ENCODE measurements at regions not wholly inside any gene's neighbourhood (a gene's known extent, or its start where the extent isn't known, plus 50 kb on each side); places are given as distances from the start of the nearest gene placed in this dataset.

DNA sequence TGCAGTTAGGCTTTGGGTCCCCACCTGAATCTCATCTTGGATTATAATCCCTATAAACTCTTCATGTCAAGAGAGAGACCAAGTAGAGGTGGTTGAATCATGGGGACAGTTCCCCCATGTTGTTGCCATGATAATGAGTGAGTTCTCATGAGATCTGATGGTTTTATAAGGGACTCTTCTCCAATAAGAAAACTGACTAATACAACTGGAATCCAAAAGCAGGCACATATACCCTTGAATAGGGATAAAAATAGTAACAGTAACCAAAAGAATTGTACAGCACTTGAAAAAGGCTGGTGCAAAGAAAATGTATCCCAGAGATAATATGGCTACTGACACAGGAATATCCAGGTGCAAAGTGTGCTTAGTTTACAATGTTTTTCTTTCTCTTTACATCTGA is 351.5 kb upstream of the MAD2L1 start:
- H3K4me1 ChIP-seq (ENCODE audit: control insufficient read depth in 1 of 2, extremely low read depth in 1 of 2, insufficient read depth in 2 of 2, low read length in 2 of 2) = no peaks in the 10 kb centered on the region
- no peak for ATAC-seq (replicated peaks in 1 of 4)
- H3K36me3 ChIP-seq (ENCODE audit: control insufficient read depth in 2 of 2, extremely low read depth in 1 of 2, insufficient read depth in 1 of 2, low read length in 1 of 2) = no peaks in the 10 kb centered on the region
- H3K27ac ChIP-seq (ENCODE audit: low read length) = no peak overlapping the region
- DNase-seq = no peak
- Mint-ChIP-seq H3K4me1 (no peaks in the 10 kb centered on the region), H3K4me3 (no peak overlapping the region), H3K27me3 (no peaks in the 10 kb centered on the region), H3K9me3 (peaks cover 11 to 13% (median 13%) of the 10 kb centered on the region in 3 donors), H3K27ac (no peak overlapping the region), H3K36me3 (no peaks in the 10 kb centered on the region)
- H3K4me3 ChIP-seq (ENCODE audit: control insufficient read depth in 1 of 2, extremely low read depth in 1 of 2, low read length in 1 of 2) = no peak overlapping the region
- POLR2A ChIA-PET = no interaction called here
- H3K9me3 ChIP-seq = no peaks in the 10 kb centered on the region
- no peaks in the 10 kb centered on the region for H3K27me3 ChIP-seq (replicated peaks in 1 of 2; ENCODE audit: control insufficient read depth in 2 of 2, extremely low read depth in 1 of 2, insufficient read depth in 2 of 2, low read length in 1 of 2)
- CTCF ChIA-PET = no interaction called here

DNA sequence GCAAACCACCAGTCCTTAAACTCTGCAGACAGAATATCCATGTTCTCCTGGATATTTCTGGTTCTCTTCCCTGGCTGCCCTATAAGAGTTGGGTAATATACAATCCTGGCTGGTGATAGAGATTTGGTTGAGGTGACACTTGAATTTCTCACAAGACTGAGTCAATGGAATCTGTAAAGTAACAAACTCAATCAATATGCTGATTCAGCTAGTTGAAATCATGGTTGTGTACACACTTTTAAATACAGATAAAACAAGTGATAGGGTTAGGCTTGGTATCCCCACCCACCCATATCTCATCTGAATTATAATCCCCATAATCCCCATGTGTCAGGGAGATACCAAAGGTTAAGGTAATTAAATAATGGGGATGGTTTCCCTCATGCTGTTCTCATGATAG is 349.2 kb upstream of the MAD2L1 start:
- ChIA-PET POLR2A (no interaction called here), CTCF (no interaction called here)
- H3K4me1 Mint-ChIP-seq = no peaks in the 10 kb centered on the region
- Histone ChIP-seq H3K4me1 (ENCODE audit: control insufficient read depth in 1 of 2, extremely low read depth in 1 of 2, insufficient read depth in 2 of 2, low read length in 2 of 2) (no peaks in the 10 kb centered on the region), H3K36me3 (ENCODE audit: control insufficient read depth in 2 of 2, extremely low read depth in 1 of 2, insufficient read depth in 1 of 2, low read length in 1 of 2) (no peaks in the 10 kb centered on the region), H3K27me3 (replicated peaks in 1 of 2; ENCODE audit: control insufficient read depth in 2 of 2, extremely low read depth in 1 of 2, insufficient read depth in 2 of 2, low read length in 1 of 2) (no peaks in the 10 kb centered on the region), H3K27ac (ENCODE audit: low read length) (no peak overlapping the region), H3K4me3 (ENCODE audit: control insufficient read depth in 1 of 2, extremely low read depth in 1 of 2, low read length in 1 of 2) (no peak overlapping the region), H3K9me3 (no peaks in the 10 kb centered on the region)
- H3K36me3 Mint-ChIP-seq = no peaks in the 10 kb centered on the region
- no peak for DNase-seq
- no peak overlapping the region for H3K4me3 Mint-ChIP-seq
- H3K27me3 Mint-ChIP-seq = no peaks in the 10 kb centered on the region
- ATAC-seq (replicated peaks in 1 of 4) = no peak
- no peak overlapping the region for H3K27ac Mint-ChIP-seq
- H3K9me3 Mint-ChIP-seq = peaks cover 14 to 31% (median 17%) of the 10 kb centered on the region in 3 donors

DNA sequence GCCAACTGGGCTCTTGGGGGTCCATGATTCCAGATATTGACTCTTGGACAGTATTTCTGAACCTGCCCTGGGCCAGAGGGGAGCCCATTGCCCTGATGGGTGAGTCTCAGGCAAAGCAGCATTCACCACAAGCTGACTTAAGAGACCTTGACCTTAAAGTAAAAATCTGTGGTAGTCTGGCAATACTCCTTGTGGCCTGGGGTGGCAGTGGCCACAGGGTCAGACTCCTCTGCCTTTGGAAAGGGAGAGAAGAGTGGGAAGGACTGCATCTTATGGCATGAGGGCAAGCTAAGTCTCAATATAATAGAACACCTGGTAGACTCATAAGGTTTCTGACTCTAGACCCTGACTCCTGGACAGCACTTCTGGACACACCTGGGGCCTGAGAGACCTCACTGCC is 340.3 kb upstream of the MAD2L1 start:
- CTCF ChIA-PET = no interaction called here
- Mint-ChIP-seq H3K27ac (no peak overlapping the region), H3K36me3 (no peaks in the 10 kb centered on the region), H3K9me3 (peaks cover 12 to 48% (median 21%) of the 10 kb centered on the region in 3 donors), H3K4me3 (no peak overlapping the region), H3K4me1 (no peaks in the 10 kb centered on the region), H3K27me3 (no peaks in the 10 kb centered on the region)
- no peak for DNase-seq
- Histone ChIP-seq H3K4me3 (ENCODE audit: control insufficient read depth in 1 of 2, extremely low read depth in 1 of 2, low read length in 1 of 2) (no peak overlapping the region), H3K27ac (ENCODE audit: low read length) (no peak overlapping the region), H3K4me1 (ENCODE audit: control insufficient read depth in 1 of 2, extremely low read depth in 1 of 2, insufficient read depth in 2 of 2, low read length in 2 of 2) (no peaks in the 10 kb centered on the region), H3K36me3 (ENCODE audit: control insufficient read depth in 2 of 2, extremely low read depth in 1 of 2, insufficient read depth in 1 of 2, low read length in 1 of 2) (no peaks in the 10 kb centered on the region), H3K27me3 (replicated peaks in 1 of 2; ENCODE audit: control insufficient read depth in 2 of 2, extremely low read depth in 1 of 2, insufficient read depth in 2 of 2, low read length in 1 of 2) (no peaks in the 10 kb centered on the region), H3K9me3 (no peaks in the 10 kb centered on the region)
- POLR2A ChIA-PET = no interaction called here
- no peak for ATAC-seq (replicated peaks in 1 of 4)

DNA sequence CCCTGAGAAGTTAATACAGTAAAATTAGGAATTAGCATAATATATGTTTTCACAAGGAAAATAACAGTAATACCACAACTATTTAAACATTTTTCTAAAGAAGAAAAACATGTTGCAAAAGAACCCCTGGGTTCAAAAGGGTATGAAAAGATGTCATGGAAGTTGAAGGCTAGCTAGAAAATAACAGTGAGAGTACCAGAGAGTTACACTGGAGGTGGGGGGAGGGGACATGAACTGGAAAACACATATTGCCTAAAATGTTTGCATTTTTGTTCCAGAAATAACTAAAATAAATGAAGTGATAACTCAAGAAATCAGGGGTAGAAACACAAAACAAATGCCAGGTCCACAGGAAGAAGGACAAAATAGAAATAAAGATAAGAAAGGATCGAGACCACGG is 336.6 kb upstream of the MAD2L1 start:
- ChIA-PET POLR2A (no interaction called here), CTCF (no interaction called here)
- no CpG with 5 or more reads among the region's 2 CpGs for WGBS (ENCODE audit: insufficient coverage)
- DNase-seq (no peak), ATAC-seq (replicated peaks in 1 of 4) (no peak)
- Histone ChIP-seq H3K9me3 (no peaks in the 10 kb centered on the region), H3K4me3 (ENCODE audit: control insufficient read depth in 1 of 2, extremely low read depth in 1 of 2, low read length in 1 of 2) (no peak overlapping the region), H3K27ac (ENCODE audit: low read length) (no peak overlapping the region), H3K36me3 (ENCODE audit: control insufficient read depth in 2 of 2, extremely low read depth in 1 of 2, insufficient read depth in 1 of 2, low read length in 1 of 2) (no peaks in the 10 kb centered on the region), H3K27me3 (replicated peaks in 1 of 2; ENCODE audit: control insufficient read depth in 2 of 2, extremely low read depth in 1 of 2, insufficient read depth in 2 of 2, low read length in 1 of 2) (no peaks in the 10 kb centered on the region), H3K4me1 (ENCODE audit: control insufficient read depth in 1 of 2, extremely low read depth in 1 of 2, insufficient read depth in 2 of 2, low read length in 2 of 2) (no peaks in the 10 kb centered on the region)
- H3K9me3 Mint-ChIP-seq = peaks cover 6 to 15% (median 8%) of the 10 kb centered on the region in 3 donors
- H3K27ac Mint-ChIP-seq = no peak overlapping the region
- no peaks in the 10 kb centered on the region for H3K36me3 Mint-ChIP-seq
- H3K27me3 Mint-ChIP-seq = no peaks in the 10 kb centered on the region
- no peak overlapping the region for H3K4me3 Mint-ChIP-seq
- H3K4me1 Mint-ChIP-seq = no peaks in the 10 kb centered on the region

DNA sequence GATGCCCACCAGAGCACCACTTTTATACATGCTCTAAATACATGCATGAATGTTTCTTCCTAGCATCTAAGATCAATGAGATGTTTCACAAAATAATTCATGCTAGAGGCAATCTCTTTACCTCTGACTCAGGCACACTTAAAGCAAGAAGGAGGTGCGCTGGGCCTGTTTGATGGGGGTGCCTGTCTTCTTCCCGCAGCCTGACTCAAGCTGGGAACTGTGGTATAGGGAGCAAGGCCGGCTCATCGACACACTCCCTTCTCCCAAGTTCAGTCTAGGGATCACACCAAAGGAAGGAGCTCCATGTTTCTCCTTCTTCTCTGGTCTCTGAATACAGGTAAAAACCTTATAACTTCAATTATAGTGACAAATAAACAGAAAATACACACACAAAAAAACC is 333.8 kb upstream of the MAD2L1 start:
- WGBS (ENCODE audit: insufficient coverage) = 100% methylated on average over 1 of the region's 4 CpGs
- CTCF ChIA-PET = no interaction called here
- H3K27me3 ChIP-seq (replicated peaks in 1 of 2; ENCODE audit: control insufficient read depth in 2 of 2, extremely low read depth in 1 of 2, insufficient read depth in 2 of 2, low read length in 1 of 2) = no peaks in the 10 kb centered on the region

DNA sequence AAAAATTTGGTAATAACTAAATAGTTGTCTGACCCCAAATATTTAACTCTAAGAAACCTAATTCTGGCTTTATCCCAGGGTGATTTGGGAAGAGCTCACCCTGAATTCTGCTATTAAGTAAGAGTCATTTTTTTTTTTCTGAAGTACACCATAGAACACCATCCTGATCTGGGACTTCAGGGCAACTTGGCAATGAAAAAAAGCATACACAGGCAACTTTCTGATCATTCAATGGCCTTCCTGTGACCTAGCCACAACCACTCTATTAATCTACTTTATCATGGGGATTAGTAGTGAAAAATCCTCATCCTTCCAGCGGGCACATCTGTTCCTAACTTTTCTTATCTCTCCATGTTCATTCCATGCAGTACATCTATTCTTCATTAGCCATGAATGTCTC is 333.2 kb upstream of the MAD2L1 start:
- H3K27me3 ChIP-seq (replicated peaks in 1 of 2; ENCODE audit: control insufficient read depth in 2 of 2, extremely low read depth in 1 of 2, insufficient read depth in 2 of 2, low read length in 1 of 2) = no peaks in the 10 kb centered on the region
- no peak overlapping the region for H3K27ac Mint-ChIP-seq
- peaks cover 0 to 2% (median 0%) of the 10 kb centered on the region in 3 donors for H3K9me3 Mint-ChIP-seq
- no peaks in the 10 kb centered on the region for H3K36me3 Mint-ChIP-seq
- H3K4me3 ChIP-seq (ENCODE audit: control insufficient read depth in 1 of 2, extremely low read depth in 1 of 2, low read length in 1 of 2) = no peak overlapping the region
- CTCF ChIA-PET = interaction anchor here in 1 of 2 donors (0.5 to 0.7 kb wide), 2 partner anchors 8 to 1171 kb away, joined by 3 read pairs; no protein-coding TSS in a partner anchor
- WGBS (ENCODE audit: insufficient coverage) = no CpG with 5 or more reads among the region's 1 CpG
- no peaks in the 10 kb centered on the region for H3K27me3 Mint-ChIP-seq
- no peaks in the 10 kb centered on the region for H3K36me3 ChIP-seq (ENCODE audit: control insufficient read depth in 2 of 2, extremely low read depth in 1 of 2, insufficient read depth in 1 of 2, low read length in 1 of 2)
- H3K4me1 ChIP-seq (ENCODE audit: control insufficient read depth in 1 of 2, extremely low read depth in 1 of 2, insufficient read depth in 2 of 2, low read length in 2 of 2) = no peaks in the 10 kb centered on the region
- H3K4me1 Mint-ChIP-seq = no peaks in the 10 kb centered on the region
- H3K4me3 Mint-ChIP-seq = no peak overlapping the region
- no peaks in the 10 kb centered on the region for H3K9me3 ChIP-seq
- ATAC-seq (replicated peaks in 1 of 4) (no peak), DNase-seq (no peak)
- no peak overlapping the region for H3K27ac ChIP-seq (ENCODE audit: low read length)
- POLR2A ChIA-PET = no interaction called here

More for the DNA sequence above, 333.8 kb upstream of the MAD2L1 start:
- Mint-ChIP-seq H3K4me3 (no peak overlapping the region), H3K36me3 (no peaks in the 10 kb centered on the region), H3K27ac (no peak overlapping the region), H3K9me3 (peaks cover 0 to 4% (median 0%) of the 10 kb centered on the region in 3 donors), H3K27me3 (no peaks in the 10 kb centered on the region), H3K4me1 (no peaks in the 10 kb centered on the region)
- Histone ChIP-seq H3K4me3 (ENCODE audit: control insufficient read depth in 1 of 2, extremely low read depth in 1 of 2, low read length in 1 of 2) (no peak overlapping the region), H3K4me1 (ENCODE audit: control insufficient read depth in 1 of 2, extremely low read depth in 1 of 2, insufficient read depth in 2 of 2, low read length in 2 of 2) (no peaks in the 10 kb centered on the region), H3K27ac (ENCODE audit: low read length) (no peak overlapping the region), H3K36me3 (ENCODE audit: control insufficient read depth in 2 of 2, extremely low read depth in 1 of 2, insufficient read depth in 1 of 2, low read length in 1 of 2) (no peaks in the 10 kb centered on the region), H3K9me3 (no peaks in the 10 kb centered on the region)
- DNase-seq = no peak
- POLR2A ChIA-PET = no interaction called here
- ATAC-seq (replicated peaks in 1 of 4) = no peak

DNA sequence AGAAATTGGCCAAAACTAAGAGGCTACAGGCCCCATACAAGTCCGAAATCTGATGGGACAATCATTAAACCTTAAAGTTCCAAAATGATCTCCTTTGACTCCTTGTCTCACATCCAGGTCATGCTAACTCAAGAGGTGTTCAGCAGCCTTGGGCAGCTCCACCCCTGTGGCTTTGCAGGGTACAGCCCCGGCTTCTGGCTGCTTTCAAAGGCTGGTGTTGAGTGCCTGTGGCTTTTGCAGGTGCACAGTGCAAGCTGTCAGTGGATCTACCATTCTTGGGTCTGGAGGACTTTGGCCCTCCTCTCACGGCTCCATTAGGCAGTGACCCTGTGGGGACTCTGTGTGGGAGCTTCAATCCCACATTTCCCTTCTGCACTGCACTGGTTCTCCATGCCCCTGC is 329.1 kb upstream of the MAD2L1 start:
- H3K36me3 Mint-ChIP-seq = no peaks in the 10 kb centered on the region
- H3K27me3 Mint-ChIP-seq = no peaks in the 10 kb centered on the region
- 60% methylated on average over 3 of the region's 3 CpGs for WGBS (ENCODE audit: insufficient coverage)
- no peak for DNase-seq
- ChIA-PET CTCF (no interaction called here), POLR2A (no interaction called here)
- Histone ChIP-seq H3K27me3 (replicated peaks in 1 of 2; ENCODE audit: control insufficient read depth in 2 of 2, extremely low read depth in 1 of 2, insufficient read depth in 2 of 2, low read length in 1 of 2) (no peaks in the 10 kb centered on the region), H3K27ac (ENCODE audit: low read length) (no peak overlapping the region), H3K4me1 (ENCODE audit: control insufficient read depth in 1 of 2, extremely low read depth in 1 of 2, insufficient read depth in 2 of 2, low read length in 2 of 2) (no peaks in the 10 kb centered on the region), H3K36me3 (ENCODE audit: control insufficient read depth in 2 of 2, extremely low read depth in 1 of 2, insufficient read depth in 1 of 2, low read length in 1 of 2) (no peaks in the 10 kb centered on the region), H3K9me3 (no peaks in the 10 kb centered on the region), H3K4me3 (ENCODE audit: control insufficient read depth in 1 of 2, extremely low read depth in 1 of 2, low read length in 1 of 2) (no peak overlapping the region)
- no peak overlapping the region for H3K4me3 Mint-ChIP-seq
- no peaks in the 10 kb centered on the region for H3K4me1 Mint-ChIP-seq
- H3K9me3 Mint-ChIP-seq = no peaks in the 10 kb centered on the region
- no peak for ATAC-seq (replicated peaks in 1 of 4)
- no peak overlapping the region for H3K27ac Mint-ChIP-seq
